Trophoblast cell (in vitro differentiated cells and primary cell): ENCODE measurements at regions not wholly inside any gene's neighbourhood (a gene's known extent, or its start where the extent isn't known, plus 50 kb on each side); places are given as distances from the start of the nearest gene placed in this dataset.

ENCODE experiments used
- DNase-seq, 2 donors: peaks; one replicate each; pipeline ENCODE4 v3.0.0-alpha.2; 2016
- H2AFZ ChIP-seq: 2 replicates; pipeline ENCODE4 v1.6.1; 2013; ENCODE audit warnings: low read length, moderate library complexity, mild to moderate bottlenecking; ENCODE audit not compliant: insufficient read depth, poor library complexity
- H2AK5ac ChIP-seq: 2 replicates; pipeline ENCODE4 v1.6.1; 2013; ENCODE audit warnings: mild to moderate bottlenecking, low read length
- H2BK120ac ChIP-seq: 2 replicates; pipeline ENCODE4 v1.6.1; 2013; ENCODE audit warnings: low read length, mild to moderate bottlenecking, moderate library complexity; ENCODE audit not compliant: insufficient read depth, poor library complexity
- H2BK12ac ChIP-seq: 2 replicates; pipeline ENCODE4 v1.6.1; 2013; ENCODE audit warnings: mild to moderate bottlenecking, low read length, moderate library complexity
- H2BK5ac ChIP-seq: 2 replicates; pipeline ENCODE4 v1.6.1; 2013; ENCODE audit warnings: low read length, low read depth, moderate library complexity, mild to moderate bottlenecking; ENCODE audit not compliant: poor library complexity
- H3K14ac ChIP-seq: 2 replicates; pipeline ENCODE4 v1.6.1; 2013; ENCODE audit warnings: mild to moderate bottlenecking, low read length
- H3K18ac ChIP-seq: 2 replicates; pipeline ENCODE4 v1.6.1; 2013; ENCODE audit warnings: mild to moderate bottlenecking, low read length
- H3K23ac ChIP-seq: 2 replicates; pipeline ENCODE4 v1.6.1; 2013; ENCODE audit warnings: low read length
- H3K27ac ChIP-seq: 2 replicates; pipeline ENCODE4 v1.5.1; 2013; ENCODE audit warnings: low read depth, mild to moderate bottlenecking, inconsistent platforms, low read length, moderate library complexity
- H3K27me3 ChIP-seq: 2 replicates; pipeline ENCODE4 v1.6.1; 2013; ENCODE audit warnings: inconsistent platforms, mild to moderate bottlenecking, low read length, moderate library complexity; ENCODE audit not compliant: insufficient read depth
- H3K36me3 ChIP-seq, 2 experiments: 1 replicate in 1 of 2; 2 replicates in 1 of 2; pipeline ENCODE4 v1.6.1; 2013; ENCODE audit warnings: low read length in 2 of 2, mild to moderate bottlenecking in 2 of 2, moderate library complexity in 1 of 2; ENCODE audit not compliant: insufficient read depth in 2 of 2, control insufficient read depth in 1 of 2
- H3K4ac ChIP-seq: 2 replicates; pipeline ENCODE4 v1.6.1; 2013; ENCODE audit warnings: low read depth, mild to moderate bottlenecking, low read length, moderate library complexity
- H3K4me1 ChIP-seq, 2 experiments: 1 replicate in 1 of 2; 2 replicates in 1 of 2; pipeline ENCODE4 v1.6.1; 2013; ENCODE audit warnings: low read length in 2 of 2, mild to moderate bottlenecking in 2 of 2, moderate library complexity in 1 of 2; ENCODE audit not compliant: insufficient read depth in 2 of 2, control insufficient read depth in 1 of 2
- H3K4me2 ChIP-seq: 2 replicates; pipeline ENCODE4 v1.6.1; 2013; ENCODE audit warnings: inconsistent platforms, mild to moderate bottlenecking, low read length, moderate library complexity
- H3K4me3 ChIP-seq: 2 replicates; pipeline ENCODE4 v1.5.1; 2013; ENCODE audit warnings: mild to moderate bottlenecking, low read depth, low read length, inconsistent platforms
- H3K79me1 ChIP-seq: one replicate; pipeline ENCODE4 v1.6.1; 2013; ENCODE audit warnings: low read length
- H3K79me2 ChIP-seq: 2 replicates; pipeline ENCODE4 v1.6.1; 2013; ENCODE audit warnings: low read length, mild to moderate bottlenecking; ENCODE audit not compliant: control insufficient read depth, insufficient read depth, poor library complexity
- H3K9ac ChIP-seq: 2 replicates; pipeline ENCODE4 v1.6.1; 2013; ENCODE audit warnings: mild to moderate bottlenecking, low read length
- H3K9me3 ChIP-seq: 2 replicates; pipeline ENCODE4 v1.6.1; 2013; ENCODE audit warnings: low read depth, mild to moderate bottlenecking, control low read depth, inconsistent platforms, low read length; ENCODE audit not compliant: insufficient read depth
- H4K12ac ChIP-seq: 2 replicates; pipeline ENCODE4 v1.6.1; 2013; ENCODE audit warnings: low read depth, mild to moderate bottlenecking, low read length, moderate library complexity
- H4K8ac ChIP-seq: 2 replicates; pipeline ENCODE4 v1.6.1; 2013; ENCODE audit warnings: low read depth, mild to moderate bottlenecking, low read length, moderate library complexity
- H4K91ac ChIP-seq: one replicate; pipeline ENCODE4 v1.6.1; 2013; ENCODE audit warnings: low read depth, mild to moderate bottlenecking, low read length, moderate library complexity
- WGBS: extraction: QIAGEN DNeasy Blood & Tissue Kit; methylation state at CpG from one replicate; pipeline ENCODE4 v1.1.7; 2013; ENCODE audit warnings: missing lambda C conversion rate; ENCODE audit not compliant: insufficient read length, insufficient coverage; ENCODE audit errors: extremely low coverage; 5-methylcytosine and 5-hydroxymethylcytosine counted together

GRCh38 chr2:129724021-129724757 lies 255.3 kb upstream of the RAB6C start:
- no peak overlapping the region for H2AK5ac ChIP-seq
- no peaks in the 10 kb centered on the region for H3K79me2 ChIP-seq
- H4K12ac ChIP-seq, result peak overlapping the region; percentile 14
- H3K27ac ChIP-seq, result no peak overlapping the region
- H2AFZ ChIP-seq, result no peak overlapping the region
- H3K18ac ChIP-seq, result no peak overlapping the region
- H3K4me2 ChIP-seq, result no peak overlapping the region
- no peak overlapping the region for H2BK120ac ChIP-seq
- no peak for DNase-seq
- no peaks in the 10 kb centered on the region for H3K36me3 ChIP-seq
- H3K23ac ChIP-seq, result no peak overlapping the region
- H4K91ac ChIP-seq, result no peak overlapping the region
- WGBS, result no CpG with 5 or more reads among the region's 10 CpGs
- H3K79me1 ChIP-seq, result no peaks in the 10 kb centered on the region
- no peak overlapping the region for H3K4me3 ChIP-seq
- peaks cover 4 to 9% of the 10 kb centered on the region in 2 experiments for H3K4me1 ChIP-seq
- H4K8ac ChIP-seq, result no peak overlapping the region
- H3K14ac ChIP-seq, result no peak overlapping the region
- no peak overlapping the region for H2BK5ac ChIP-seq
- peaks cover 3% of the 10 kb centered on the region for H3K9me3 ChIP-seq
- H2BK12ac ChIP-seq, result no peak overlapping the region
- H3K27me3 ChIP-seq, result no peaks in the 10 kb centered on the region
- no peak overlapping the region for H3K9ac ChIP-seq
- no peak overlapping the region for H3K4ac ChIP-seq

GRCh38 chr2:129726216-129726615 lies 253.2 kb upstream of the RAB6C start:
- H3K4me3 ChIP-seq, result no peak overlapping the region
- no peak overlapping the region for H3K9ac ChIP-seq
- H2AK5ac ChIP-seq, result no peak overlapping the region
- no peak overlapping the region for H3K18ac ChIP-seq
- H3K27ac ChIP-seq, result no peak overlapping the region
- H3K79me1 ChIP-seq, result no peaks in the 10 kb centered on the region
- no peak overlapping the region for H3K14ac ChIP-seq
- no peak overlapping the region for H4K8ac ChIP-seq
- H3K4me2 ChIP-seq, result no peak overlapping the region
- no CpG with 5 or more reads among the region's 5 CpGs for WGBS
- no peaks in the 10 kb centered on the region for H3K27me3 ChIP-seq
- H3K9me3 ChIP-seq, result no peaks in the 10 kb centered on the region
- no peak overlapping the region for H3K23ac ChIP-seq
- peak; percentile 84 to 86 for DNase-seq
- no peaks in the 10 kb centered on the region for H3K79me2 ChIP-seq
- no peak overlapping the region for H3K4ac ChIP-seq
- no peak overlapping the region for H2BK5ac ChIP-seq
- peaks cover 4 to 9% of the 10 kb centered on the region in 2 experiments for H3K4me1 ChIP-seq
- no peak overlapping the region for H4K91ac ChIP-seq
- H2AFZ ChIP-seq, result no peak overlapping the region
- H4K12ac ChIP-seq, result no peak overlapping the region
- H3K36me3 ChIP-seq, result no peaks in the 10 kb centered on the region
- H2BK120ac ChIP-seq, result no peak overlapping the region
- no peak overlapping the region for H2BK12ac ChIP-seq

- H3K4me1 ChIP-seq, result peaks cover 4 to 5% of the 10 kb centered on the region in 2 experiments
- no peaks in the 10 kb centered on the region for H3K79me2 ChIP-seq
- no peak overlapping the region for H4K12ac ChIP-seq
- no peaks in the 10 kb centered on the region for H3K79me1 ChIP-seq
- H3K23ac ChIP-seq, result no peak overlapping the region
- no peak overlapping the region for H3K4me3 ChIP-seq
- H2AK5ac ChIP-seq, result no peak overlapping the region
- H3K27me3 ChIP-seq, result no peaks in the 10 kb centered on the region
- H2BK120ac ChIP-seq, result no peak overlapping the region
- no peak overlapping the region for H2BK5ac ChIP-seq
- no CpG with 5 or more reads among the region's 4 CpGs for WGBS
- no peak overlapping the region for H3K14ac ChIP-seq
- no peak overlapping the region for H2AFZ ChIP-seq
- no peaks in the 10 kb centered on the region for H3K36me3 ChIP-seq
- H4K91ac ChIP-seq, result no peak overlapping the region
- no peaks in the 10 kb centered on the region for H3K9me3 ChIP-seq
- H2BK12ac ChIP-seq, result no peak overlapping the region
- no peak overlapping the region for H4K8ac ChIP-seq
- no peak overlapping the region for H3K9ac ChIP-seq
- no peak overlapping the region for H3K27ac ChIP-seq
- DNase-seq, result no peak
- no peak overlapping the region for H3K4ac ChIP-seq
- no peak overlapping the region for H3K4me2 ChIP-seq
- H3K18ac ChIP-seq, result no peak overlapping the region
These were observed 252.2 kb upstream of the RAB6C start for GRCh38 chr2:129727286-129727685.

GRCh38 chr2:129728035-129728972 lies 251.2 kb upstream of the RAB6C start:
- Histone ChIP-seq H3K23ac (no peak overlapping the region), H3K9ac (no peak overlapping the region), H3K4me1 (peaks cover 3 to 4% of the 10 kb centered on the region in 2 experiments), H3K27me3 (no peaks in the 10 kb centered on the region), H3K4me2 (no peak overlapping the region), H4K91ac (no peak overlapping the region), H3K4me3 (no peak overlapping the region), H2AK5ac (no peak overlapping the region), H2BK120ac (no peak overlapping the region), H3K18ac (no peak overlapping the region), H4K8ac (no peak overlapping the region), H4K12ac (no peak overlapping the region), H3K79me1 (no peaks in the 10 kb centered on the region), H3K27ac (no peak overlapping the region), H2AFZ (no peak overlapping the region), H2BK5ac (no peak overlapping the region), H2BK12ac (no peak overlapping the region), H3K14ac (no peak overlapping the region), H3K79me2 (no peaks in the 10 kb centered on the region), H3K9me3 (no peaks in the 10 kb centered on the region), H3K4ac (no peak overlapping the region), H3K36me3 (no peaks in the 10 kb centered on the region)
- no CpG with 5 or more reads among the region's 14 CpGs for WGBS
- DNase-seq, result peak; percentile 71 to 82
